IPS-18a (cell line): ENCODE measurements at regions not wholly inside any gene's neighbourhood (a gene's known extent, or its start where the extent isn't known, plus 50 kb on each side); places are given as distances from the start of the nearest gene placed in this dataset.

Experiments
- H3K27ac ChIP-seq: one replicate; pipeline ENCODE4 v1.5.1; 2013; ENCODE audit warnings: low read length
- H3K27me3 ChIP-seq: one replicate; pipeline ENCODE4 v1.6.1; 2013; ENCODE audit warnings: mild to moderate bottlenecking, low read length; ENCODE audit not compliant: control insufficient read depth, insufficient read depth
- H3K36me3 ChIP-seq: one replicate; pipeline ENCODE4 v1.6.1; 2013; ENCODE audit warnings: low read depth, low read length; ENCODE audit not compliant: control insufficient read depth
- H3K4me1 ChIP-seq: one replicate; pipeline ENCODE4 v1.6.1; 2013; ENCODE audit warnings: low read depth, low read length; ENCODE audit not compliant: control insufficient read depth
- H3K4me3 ChIP-seq: one replicate; pipeline ENCODE4 v1.5.1; 2013; ENCODE audit warnings: low read length
- H3K9ac ChIP-seq: one replicate; pipeline ENCODE4 v1.6.1; 2013; ENCODE audit warnings: mild to moderate bottlenecking, low read length, moderate library complexity
- H3K9me3 ChIP-seq: one replicate; pipeline ENCODE4 v1.6.1; 2013; ENCODE audit warnings: low read depth, low read length; ENCODE audit not compliant: control insufficient read depth

- Histone ChIP-seq H3K4me1 (peaks cover 1% of the 10 kb centered on the region), H3K27me3 (no peaks in the 10 kb centered on the region), H3K36me3 (no peaks in the 10 kb centered on the region), H3K9me3 (no peaks in the 10 kb centered on the region), H3K9ac (no peak overlapping the region), H3K27ac (no peak overlapping the region), H3K4me3 (no peak overlapping the region)
Observed at GRCh38 chr2:175475130-175475529, 293.6 kb upstream of the ATP5MC3 start.

- H3K9ac ChIP-seq = no peak overlapping the region
- no peaks in the 10 kb centered on the region for H3K27me3 ChIP-seq
- no peak overlapping the region for H3K4me3 ChIP-seq
- H3K27ac ChIP-seq = no peak overlapping the region
- H3K4me1 ChIP-seq = peaks cover 19% of the 10 kb centered on the region
- H3K36me3 ChIP-seq = no peaks in the 10 kb centered on the region
- H3K9me3 ChIP-seq = no peaks in the 10 kb centered on the region
Observed at GRCh38 chr2:175468431-175469098, 287.1 kb upstream of the ATP5MC3 start.

GRCh38 chr2:175465101-175465500 lies 283.6 kb upstream of the ATP5MC3 start:
- Histone ChIP-seq H3K9me3 (no peaks in the 10 kb centered on the region), H3K4me3 (no peak overlapping the region), H3K9ac (no peak overlapping the region), H3K4me1 (peaks cover 18% of the 10 kb centered on the region), H3K27ac (no peak overlapping the region), H3K36me3 (no peaks in the 10 kb centered on the region), H3K27me3 (no peaks in the 10 kb centered on the region)

- no peaks in the 10 kb centered on the region for H3K27me3 ChIP-seq
- no peak overlapping the region for H3K27ac ChIP-seq
- no peaks in the 10 kb centered on the region for H3K9me3 ChIP-seq
- peaks cover 10% of the 10 kb centered on the region for H3K4me1 ChIP-seq
- H3K4me3 ChIP-seq = no peak overlapping the region
- no peaks in the 10 kb centered on the region for H3K36me3 ChIP-seq
- H3K9ac ChIP-seq = no peak overlapping the region
Observed at GRCh38 chr2:175464311-175464670, 282.8 kb upstream of the ATP5MC3 start.

GRCh38 chr2:175463589-175464310 lies 282.2 kb upstream of the ATP5MC3 start:
- Histone ChIP-seq H3K27me3 (no peaks in the 10 kb centered on the region), H3K27ac (no peak overlapping the region), H3K9me3 (no peaks in the 10 kb centered on the region)

GRCh38 chr2:175463169-175463568 lies 281.7 kb upstream of the ATP5MC3 start:
- Histone ChIP-seq H3K9ac (no peak overlapping the region), H3K4me3 (no peak overlapping the region), H3K36me3 (no peaks in the 10 kb centered on the region), H3K27ac (no peak overlapping the region), H3K4me1 (no peaks in the 10 kb centered on the region), H3K27me3 (no peaks in the 10 kb centered on the region), H3K9me3 (no peaks in the 10 kb centered on the region)

More at GRCh38 chr2:175463589-175464310, 282.2 kb upstream of the ATP5MC3 start:
- Histone ChIP-seq H3K4me3 (no peak overlapping the region), H3K9ac (no peak overlapping the region), H3K36me3 (no peaks in the 10 kb centered on the region), H3K4me1 (peaks cover 4% of the 10 kb centered on the region)

GRCh38 chr2:175462246-175462645 lies 280.7 kb upstream of the ATP5MC3 start:
- Histone ChIP-seq H3K27me3 (no peaks in the 10 kb centered on the region), H3K36me3 (no peaks in the 10 kb centered on the region), H3K9ac (no peak overlapping the region), H3K9me3 (no peaks in the 10 kb centered on the region), H3K4me1 (no peaks in the 10 kb centered on the region), H3K27ac (no peak overlapping the region), H3K4me3 (no peak overlapping the region)

- Histone ChIP-seq H3K9ac (no peak overlapping the region), H3K9me3 (no peaks in the 10 kb centered on the region), H3K36me3 (no peaks in the 10 kb centered on the region), H3K27ac (no peak overlapping the region), H3K4me1 (no peaks in the 10 kb centered on the region), H3K27me3 (no peaks in the 10 kb centered on the region), H3K4me3 (no peak overlapping the region)
Observed at GRCh38 chr2:175461839-175462238, 280.3 kb upstream of the ATP5MC3 start.

GRCh38 chr2:175457895-175458448 lies 276.5 kb upstream of the ATP5MC3 start:
- Histone ChIP-seq H3K9me3 (no peaks in the 10 kb centered on the region), H3K36me3 (no peaks in the 10 kb centered on the region), H3K9ac (no peak overlapping the region), H3K4me1 (no peaks in the 10 kb centered on the region), H3K27ac (no peak overlapping the region), H3K27me3 (no peaks in the 10 kb centered on the region), H3K4me3 (no peak overlapping the region)

- no peak overlapping the region for H3K4me3 ChIP-seq
- H3K9me3 ChIP-seq = no peaks in the 10 kb centered on the region
- no peak overlapping the region for H3K27ac ChIP-seq
- no peaks in the 10 kb centered on the region for H3K27me3 ChIP-seq
- no peak overlapping the region for H3K9ac ChIP-seq
- H3K4me1 ChIP-seq = no peaks in the 10 kb centered on the region
- H3K36me3 ChIP-seq = no peaks in the 10 kb centered on the region
Observed at GRCh38 chr2:175454953-175455389, 273.5 kb upstream of the ATP5MC3 start.

GRCh38 chr2:175450029-175450760 lies 268.7 kb upstream of the ATP5MC3 start:
- H3K9ac ChIP-seq = no peak overlapping the region
- H3K4me3 ChIP-seq = no peak overlapping the region
- no peaks in the 10 kb centered on the region for H3K27me3 ChIP-seq
- H3K27ac ChIP-seq = no peak overlapping the region
- H3K4me1 ChIP-seq = no peaks in the 10 kb centered on the region
- H3K36me3 ChIP-seq = no peaks in the 10 kb centered on the region
- H3K9me3 ChIP-seq = no peaks in the 10 kb centered on the region
